GM18951 (cell line): ENCODE measurements at regions not wholly inside any gene's neighbourhood (a gene's known extent, or its start where the extent isn't known, plus 50 kb on each side); places are given as distances from the start of the nearest gene placed in this dataset.

ENCODE experiments used
- POLR2A ChIP-seq: IDR thresholded peaks from 4 replicates; pipeline ENCODE4 v1.6.1; 2011; ENCODE audit warnings: mild to moderate bottlenecking; ENCODE audit not compliant: insufficient read length, insufficient read depth; ENCODE audit errors: extremely low read depth
- in situ Hi-C: fragments of 300-500 bp; cut with MboI; formaldehyde crosslinking; loops from one replicate; pipeline ENCODE4 v1.12.0; 2022; ENCODE audit warnings: low sequenced_read_pairs, mixed read lengths, inconsistent platforms; ENCODE audit not compliant: unreplicated experiment

DNA sequence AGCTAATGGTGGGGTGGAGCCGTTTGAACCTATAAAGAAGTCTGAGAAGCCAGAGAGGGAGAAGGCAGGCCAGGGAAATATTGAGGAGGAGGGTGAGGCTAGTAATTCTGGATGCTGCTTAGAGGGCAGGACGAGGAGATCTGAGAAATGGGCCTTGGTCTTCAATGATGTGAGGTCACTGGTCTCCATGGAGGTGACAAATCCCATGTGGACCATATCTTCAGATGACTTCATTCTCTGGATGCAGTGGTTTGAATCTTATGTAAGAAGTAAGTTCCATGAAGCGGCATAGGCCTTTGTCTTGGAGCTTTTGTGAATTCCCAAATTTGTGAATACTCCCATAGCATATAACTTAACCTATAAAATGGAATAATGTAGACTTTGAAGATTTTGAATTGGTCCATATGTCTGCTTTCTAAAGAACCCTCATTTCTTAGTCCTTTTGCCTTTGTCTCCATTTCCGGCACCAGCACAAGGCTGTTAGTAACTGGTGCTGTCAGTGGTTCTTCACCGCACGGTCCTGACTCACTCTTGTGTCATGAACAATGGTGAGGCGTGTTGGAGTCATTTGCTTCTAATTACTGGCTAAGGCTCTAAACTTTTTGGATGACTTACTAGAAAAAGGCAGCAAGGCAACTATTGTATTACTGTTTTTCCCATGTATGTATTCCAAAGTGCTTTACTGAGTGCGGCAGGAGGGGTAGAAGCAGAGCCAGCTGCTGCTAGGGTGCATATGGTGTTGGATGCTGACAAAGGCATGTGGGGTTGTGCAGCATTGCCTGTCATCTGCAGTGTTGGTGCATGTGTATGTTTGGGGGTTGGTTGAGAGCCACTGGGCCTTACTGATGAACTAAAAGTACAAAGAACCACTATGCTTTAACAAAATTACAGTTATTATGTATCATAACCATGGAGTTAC lies 279.3 kb upstream of the C2CD4B start:
- in situ Hi-C loops = no loop called here
- no peak for TF ChIP-seq POLR2A

DNA sequence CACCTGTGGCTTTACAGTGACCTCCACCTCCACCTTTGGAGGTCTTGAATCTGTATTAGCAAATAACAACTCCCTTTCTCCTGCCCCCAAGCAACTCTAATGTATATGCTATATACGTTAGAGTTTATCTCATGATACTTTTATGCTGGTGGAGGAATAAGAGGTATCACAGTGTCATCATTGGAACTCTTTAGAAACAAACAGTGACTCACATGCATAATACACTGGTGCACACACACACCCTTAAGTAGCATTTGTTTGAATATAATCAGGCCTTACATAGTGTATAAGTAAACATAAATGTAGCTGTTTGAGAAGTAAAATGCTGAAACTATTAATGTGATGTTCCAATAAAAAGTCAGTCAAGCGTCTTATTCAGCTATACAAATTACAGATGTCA lies 280.2 kb upstream of the C2CD4B start:
- TF ChIP-seq POLR2A = no peak
- in situ Hi-C loops = no loop called here

DNA sequence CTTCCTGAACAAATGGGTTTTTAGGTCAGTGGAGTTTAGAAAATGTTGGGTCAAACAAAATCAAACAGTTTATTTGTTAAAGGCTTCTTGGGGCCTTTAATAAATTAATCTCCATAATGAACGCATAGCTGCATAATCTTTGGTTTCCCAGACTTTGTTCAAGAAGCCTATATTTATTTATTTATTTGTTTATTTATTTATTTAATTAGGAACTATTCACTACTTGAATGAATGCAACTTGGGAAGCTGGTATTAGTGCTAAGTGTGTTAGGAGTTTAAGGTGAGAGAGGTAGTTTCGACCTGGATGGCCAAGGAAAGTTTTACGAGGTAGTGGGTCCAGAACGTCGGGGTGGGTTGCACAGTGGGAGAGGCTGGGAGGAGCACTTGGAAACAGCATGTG lies 281.9 kb upstream of the C2CD4B start:
- in situ Hi-C loops = no loop called here
- no peak for TF ChIP-seq POLR2A

DNA sequence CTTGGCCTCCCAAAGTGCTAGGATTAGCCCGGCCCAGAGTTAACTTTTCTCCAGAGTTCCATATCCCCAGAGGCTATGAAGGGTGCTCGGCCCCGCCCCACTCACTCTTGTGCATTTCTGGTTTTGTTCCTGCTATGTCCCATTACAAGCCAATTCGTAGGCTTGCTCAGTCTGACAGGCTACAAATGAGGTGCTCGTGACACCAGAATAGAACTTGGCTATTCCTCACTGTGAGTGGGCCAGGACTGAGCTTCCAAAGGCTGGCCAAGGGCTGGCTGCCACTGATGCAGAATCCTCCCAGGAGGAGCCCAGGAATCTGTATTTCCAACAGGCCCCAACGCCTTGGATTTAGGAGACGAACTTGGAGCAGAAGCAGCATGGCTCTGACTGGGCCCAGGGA lies 282.7 kb upstream of the C2CD4B start:
- no peak for TF ChIP-seq POLR2A
- in situ Hi-C loops = no loop called here

DNA sequence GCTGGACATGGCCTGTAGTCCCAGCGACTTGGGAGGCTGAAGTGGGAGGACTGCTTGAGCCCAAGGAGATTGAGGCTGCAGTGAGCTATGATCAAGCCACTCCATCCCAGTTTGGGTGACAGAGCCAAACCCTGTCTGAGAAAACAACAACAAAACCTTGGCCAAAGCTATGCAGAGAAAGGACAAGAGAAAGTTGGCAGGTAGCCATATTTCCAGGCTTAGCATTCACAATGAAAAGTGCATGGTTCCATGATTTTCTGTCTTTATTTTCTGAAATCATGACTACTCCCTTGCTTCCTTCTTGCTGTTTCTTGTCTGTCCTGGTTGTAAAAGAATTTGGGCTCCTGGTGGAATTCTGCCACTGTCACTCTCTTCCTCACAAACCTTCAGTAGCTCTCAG lies 284.6 kb upstream of the C2CD4B start:
- TF ChIP-seq POLR2A = no peak
- in situ Hi-C loops = no loop called here

DNA sequence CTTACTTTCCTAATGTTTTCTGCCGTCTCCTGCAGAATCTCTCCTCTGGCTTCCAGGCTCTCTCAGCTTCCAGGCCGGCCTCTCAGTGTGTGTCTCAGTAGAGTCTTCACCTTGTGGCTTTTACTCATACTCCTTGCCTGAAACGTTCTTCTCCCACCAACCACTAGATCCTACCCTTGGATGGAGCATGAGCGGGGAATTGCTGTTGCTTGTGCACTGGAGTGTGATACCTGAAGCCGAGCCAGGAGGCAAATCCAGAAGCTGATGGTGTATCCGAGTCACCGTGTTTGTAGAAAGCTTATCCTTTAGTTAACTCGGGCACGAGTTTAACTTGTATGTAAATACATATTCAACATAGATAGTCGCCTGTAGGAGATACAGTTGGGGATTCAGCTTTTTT lies 285.0 kb upstream of the C2CD4B start:
- no peak for TF ChIP-seq POLR2A
- in situ Hi-C loops = no loop called here

DNA sequence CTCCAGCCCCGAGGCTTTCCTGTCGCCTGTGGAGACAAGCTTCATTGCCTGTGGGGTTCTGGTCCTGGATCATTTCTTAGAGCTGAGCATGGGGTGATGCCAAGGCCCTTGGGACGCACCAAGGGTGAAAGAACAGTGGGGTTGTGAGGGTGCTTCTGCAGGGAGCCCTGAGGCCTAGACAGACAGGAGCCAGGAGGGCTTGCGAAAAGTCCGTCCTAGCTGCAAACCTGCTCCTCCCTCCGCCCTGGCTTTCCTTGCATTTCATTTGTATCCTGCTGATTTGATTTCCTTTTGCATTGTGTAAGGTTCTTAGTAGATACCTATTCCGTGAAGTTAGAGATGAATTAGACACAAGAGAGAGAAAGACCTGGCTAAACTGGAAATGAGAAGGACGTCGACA lies 286.9 kb upstream of the C2CD4B start:
- TF ChIP-seq POLR2A = no peak
- in situ Hi-C loops = no loop called here

DNA sequence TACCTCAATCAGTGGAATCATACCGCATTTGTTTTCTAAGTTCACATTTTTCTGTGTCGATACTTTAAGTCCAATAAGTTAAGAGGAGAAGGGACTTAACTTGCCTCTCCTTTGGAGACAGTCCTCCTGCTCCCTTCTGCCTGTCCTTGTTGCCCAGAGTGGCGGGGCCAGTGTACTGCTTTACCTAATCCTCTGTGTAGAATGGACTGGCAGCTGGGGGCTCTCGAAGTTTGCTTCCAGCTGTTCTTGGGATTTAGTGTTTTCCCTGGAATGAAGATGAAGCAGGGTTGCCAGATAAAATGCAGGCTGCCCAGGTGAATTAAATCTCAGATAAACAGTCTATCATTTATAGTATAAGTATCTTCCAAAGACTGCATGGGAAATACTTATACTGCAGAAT lies 287.6 kb upstream of the C2CD4B start:
- TF ChIP-seq POLR2A = no peak
- in situ Hi-C loops = no loop called here

DNA sequence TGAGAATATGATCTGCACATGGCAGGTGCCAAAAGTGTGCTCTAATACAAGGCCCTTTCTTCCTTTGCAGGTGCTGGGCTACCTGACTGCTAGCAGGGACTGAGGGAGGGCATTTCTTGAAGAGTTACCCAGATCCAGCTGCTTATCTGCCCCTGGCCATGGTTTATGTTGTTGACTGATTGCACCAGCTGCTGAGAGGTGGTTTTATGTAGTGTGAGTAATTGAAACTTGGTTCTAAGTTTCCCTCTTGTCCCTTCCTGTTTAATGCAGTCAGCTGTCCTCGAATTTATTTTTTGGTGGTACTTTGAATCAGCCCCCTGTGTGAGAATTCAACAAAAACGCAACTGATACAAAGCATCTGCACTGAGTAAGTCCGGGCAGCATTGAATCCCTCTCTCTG lies 288.3 kb upstream of the C2CD4B start:
- in situ Hi-C loops = no loop called here
- no peak for TF ChIP-seq POLR2A

DNA sequence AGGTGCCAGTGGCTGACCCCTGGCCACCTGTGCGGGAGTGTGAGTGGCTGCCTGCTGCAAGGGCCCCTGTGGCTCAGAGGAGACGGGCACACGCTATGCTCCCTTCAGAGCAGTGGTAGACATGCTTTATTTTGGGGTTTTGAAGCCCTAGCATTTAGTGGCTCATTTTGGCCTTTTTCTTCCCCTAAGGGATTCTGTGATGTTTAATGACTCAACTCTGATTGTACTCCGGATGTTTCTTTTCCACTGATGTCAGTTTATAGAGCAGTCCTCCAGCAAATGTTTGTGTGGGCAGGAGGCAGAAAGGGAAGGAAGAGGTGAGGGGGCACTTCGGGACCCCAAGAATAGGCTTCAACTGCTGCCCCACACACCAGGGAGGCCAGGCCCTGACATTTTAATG lies 288.9 kb upstream of the C2CD4B start:
- TF ChIP-seq POLR2A = no peak
- in situ Hi-C loops = no loop called here

DNA sequence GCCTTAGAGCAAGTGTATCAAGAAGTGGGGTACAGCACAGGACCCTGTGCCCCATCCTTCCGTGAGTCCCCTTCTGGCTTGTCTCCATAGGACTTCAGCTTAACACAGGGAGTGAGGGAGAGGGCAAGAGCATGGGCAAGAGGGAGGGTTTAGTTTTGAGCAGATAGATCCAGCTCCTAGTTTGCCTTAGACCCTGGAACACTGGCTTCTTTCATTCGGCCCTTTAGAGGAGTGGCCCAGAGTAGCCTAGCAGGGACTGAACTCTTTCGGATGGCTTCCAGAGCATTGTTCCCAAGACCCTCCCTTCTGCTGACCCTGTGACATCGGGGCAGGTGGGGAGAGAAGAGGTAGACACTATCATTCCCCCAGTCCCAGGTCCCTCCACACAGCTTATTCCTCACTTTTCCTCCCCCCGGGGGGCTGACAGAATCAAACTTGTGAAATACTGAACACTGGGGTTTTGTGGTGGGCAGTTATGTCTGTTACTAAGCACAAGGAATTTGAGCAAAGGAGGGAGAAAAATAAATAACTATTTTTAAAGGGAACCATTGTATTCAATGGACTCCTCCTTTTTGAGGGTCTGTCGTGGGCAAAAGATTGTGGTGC lies 289.6 kb upstream of the C2CD4B start:
- TF ChIP-seq POLR2A = no peak
- in situ Hi-C loops = no loop called here

DNA sequence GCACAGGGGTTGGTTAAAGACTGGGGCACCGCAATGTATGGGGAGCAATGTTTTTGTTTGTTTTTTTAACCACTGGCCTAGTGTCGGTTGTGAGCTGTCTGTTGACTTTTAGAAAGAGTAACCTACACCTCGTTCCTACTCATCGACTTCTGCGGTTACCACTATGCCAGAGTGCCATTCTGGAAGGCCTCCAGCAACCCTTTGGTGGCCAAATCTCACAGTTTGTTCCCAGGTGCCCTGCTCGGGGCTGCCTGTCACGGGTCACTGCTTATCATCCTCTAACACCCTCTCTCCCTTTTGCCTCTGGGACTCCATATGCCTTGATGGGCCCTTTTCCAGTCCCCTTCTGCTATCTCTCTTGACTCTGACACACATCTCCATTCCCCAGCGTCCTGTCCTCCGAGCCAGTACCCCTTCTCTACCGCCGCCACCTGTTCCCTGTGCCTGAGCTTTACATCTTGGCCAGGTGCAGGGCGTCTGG lies 290.4 kb upstream of the C2CD4B start:
- in situ Hi-C loops = no loop called here
- no peak for TF ChIP-seq POLR2A

DNA sequence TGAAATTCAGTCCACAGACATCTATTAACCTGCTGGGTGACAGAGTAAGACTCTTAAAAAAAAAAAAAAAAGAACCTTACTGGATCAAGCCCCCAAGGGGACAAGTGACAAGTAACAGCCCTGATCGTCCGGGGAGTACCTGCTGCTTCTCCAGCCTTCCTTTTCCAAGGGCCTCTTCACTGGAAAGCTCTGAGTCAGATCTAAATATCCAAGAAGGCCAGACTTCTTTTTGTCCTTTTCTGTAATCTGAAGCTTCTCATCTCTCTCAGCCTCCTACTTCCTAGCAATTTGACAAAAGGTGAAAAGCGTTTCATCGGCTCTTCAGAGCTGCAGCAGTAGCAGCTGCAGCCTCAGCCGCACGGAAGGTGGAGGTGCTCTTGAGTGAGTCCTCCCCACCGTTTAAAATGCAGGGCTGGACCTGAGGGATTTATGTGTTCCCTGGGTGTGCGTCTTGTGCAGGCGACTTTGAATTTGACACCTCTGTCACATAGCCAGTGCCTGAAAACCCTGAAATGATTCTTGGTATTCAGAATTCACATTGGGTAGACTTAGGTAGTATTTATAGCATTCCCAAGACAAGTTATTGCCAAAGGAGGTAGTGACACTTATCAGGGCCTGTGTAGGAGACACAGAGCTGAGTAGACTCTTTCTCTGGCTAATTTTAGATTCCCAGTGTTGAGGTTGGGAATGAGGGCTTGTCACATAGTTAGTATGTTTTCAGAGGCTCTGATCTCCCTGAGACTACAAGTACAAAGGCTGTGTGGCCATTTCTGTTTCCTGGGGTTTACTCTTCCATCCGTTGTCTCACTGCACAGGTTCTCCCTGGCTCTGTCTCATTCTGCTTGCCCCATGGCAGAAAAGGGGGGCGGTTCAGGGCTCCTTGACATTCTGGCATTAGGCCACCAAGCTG lies 291.2 kb upstream of the C2CD4B start:
- no peak for TF ChIP-seq POLR2A
- in situ Hi-C loops = no loop called here

DNA sequence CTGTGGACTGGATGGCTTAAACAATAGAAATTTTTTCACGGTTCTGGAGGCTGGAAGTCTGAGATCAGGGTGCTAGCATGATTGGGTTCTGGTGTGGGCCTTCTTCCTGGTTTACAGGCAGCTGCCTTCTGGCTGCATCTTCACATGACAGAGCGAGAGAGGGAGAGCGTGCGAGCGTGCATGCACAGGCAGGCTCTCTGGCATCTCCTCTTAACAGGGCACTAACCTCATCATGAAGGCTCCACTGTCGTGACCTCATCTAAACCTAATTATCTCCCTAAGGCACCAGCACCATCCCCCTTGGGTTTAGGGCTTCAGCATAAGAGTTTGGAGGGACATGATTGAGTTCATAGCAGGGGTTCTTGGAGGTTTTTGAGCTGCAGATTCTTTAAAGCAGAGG lies 292.0 kb upstream of the C2CD4B start:
- in situ Hi-C loops = no loop called here
- no peak for TF ChIP-seq POLR2A

DNA sequence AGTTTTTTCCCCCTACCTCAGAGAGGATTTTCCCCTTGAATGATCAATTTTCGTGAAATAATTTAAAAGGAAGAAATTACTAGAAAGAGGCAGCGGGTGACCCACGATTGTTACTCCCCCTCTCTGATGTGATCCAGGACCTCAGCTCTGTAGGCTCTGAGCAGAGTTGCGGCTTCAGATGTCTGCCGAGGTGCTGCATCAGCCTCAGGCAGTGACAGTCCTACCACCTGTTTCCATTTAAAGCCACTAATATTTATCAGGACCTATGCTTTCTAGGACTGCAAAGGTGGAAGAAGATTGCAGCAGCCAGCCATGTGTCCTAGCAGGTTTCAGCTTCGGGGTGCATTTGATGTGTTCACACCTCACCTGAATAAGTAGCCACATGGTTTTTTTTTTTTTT lies 294.8 kb upstream of the C2CD4B start:
- no peak for TF ChIP-seq POLR2A
- in situ Hi-C loops = no loop called here
